K562 (cell line): ENCODE measurements at regions not wholly inside any gene's neighbourhood (a gene's known extent, or its start where the extent isn't known, plus 50 kb on each side); places are given as distances from the start of the nearest gene placed in this dataset.

Experiments
- ATAC-seq: fragments of 200-7000 bp; cut with Tn5 transposase; 3 replicates; pipeline ENCODE4 v1.9.1; 2020; ENCODE audit warnings: moderate library complexity
- BruUV-seq: library from RNA; stranded (reverse); fragments of 400-500 nt; replicated peaks from 2 replicates; lab custom pipeline; 2021; lab: Mats Ljungman, UMichigan
- CTCF ChIA-PET: fragments of 300-600 bp; formaldehyde crosslinking; extraction: SDS; loops from one replicate; lab custom pipeline; 2021; ENCODE audit warnings: low intra/inter-chr PET ratio; lab: Yijun Ruan, JAX
- POLR2A ChIA-PET: fragments of 300-600, 350-650 bp; sonication (Branson Sonifier 250); formaldehyde crosslinking; extraction: SDS; loops from one replicate; lab custom pipeline; 2021; ENCODE audit warnings: antibody characterized with exemption, inconsistent platforms; lab: Yijun Ruan, JAX
- DNase-seq, 4 experiments: peaks; one replicate each; pipeline versions ENCODE4 v3.0.0 to v3.0.0-alpha.2; 2011 to 2018; ENCODE audit warnings: low spot score in 3 of 4, mixed read lengths in 3 of 4; ENCODE audit errors: extremely low read depth in 1 of 4
- FAIRE-seq: peaks from 2 replicates; lab custom pipeline; 2011; peaks lifted over from hg19 to GRCh38; lab: Jason Lieb, UNC
- H2AFZ ChIP-seq: 2 replicates; pipeline ENCODE4 v1.6.0; 2011; ENCODE audit warnings: low read depth, low read length, control low read depth, inconsistent platforms
- H3K27ac ChIP-seq: fragments of 200-600 bp; 3 replicates; pipeline ENCODE4 v1.8.0; 2011; ENCODE audit warnings: low read depth, mild to moderate bottlenecking, control low read depth, inconsistent platforms, low read length, moderate library complexity, mixed read lengths; ENCODE audit errors: extremely low read depth
- H3K27me3 ChIP-seq, 2 experiments: fragments of 300-600 bp in 1 of 2; 2 replicates in 1 of 2; 3 replicates in 1 of 2; pipeline versions ENCODE4 v1.6.0 to v1.8.0; 2011; ENCODE audit warnings: inconsistent platforms in 2 of 2, low read length in 2 of 2, mild to moderate bottlenecking in 1 of 2, mixed read lengths in 1 of 2, moderate library complexity in 1 of 2; ENCODE audit not compliant: control insufficient read depth in 2 of 2, insufficient read depth in 2 of 2
- H3K36me3 ChIP-seq: fragments of 300-600 bp; 3 replicates; pipeline ENCODE4 v1.8.0; 2011; ENCODE audit warnings: mild to moderate bottlenecking, low read length, inconsistent platforms; ENCODE audit not compliant: control insufficient read depth, insufficient read depth
- H3K4me1 ChIP-seq, 2 experiments: fragments of 200-600 bp in 1 of 2; replicated peaks in 1 of 2; 2 replicates in 1 of 2; 3 replicates in 1 of 2; pipeline versions ENCODE4 v1.5.1 to v1.8.0; 2011; ENCODE audit warnings: inconsistent platforms in 2 of 2, low read length in 2 of 2, mild to moderate bottlenecking in 1 of 2, mixed read lengths in 1 of 2, moderate library complexity in 1 of 2; ENCODE audit not compliant: control insufficient read depth in 2 of 2, insufficient read depth in 2 of 2
- H3K4me2 ChIP-seq: 2 replicates; pipeline ENCODE4 v1.6.1; 2011; ENCODE audit warnings: low read length, control low read depth, inconsistent platforms, mixed read lengths; ENCODE audit not compliant: insufficient read depth
- H3K4me3 ChIP-seq: fragments of 200-600 bp; sonication (generic), shearing (Covaris generic); 2 replicates; pipeline ENCODE4 v1.5.1; 2016; ENCODE audit warnings: control low read depth, inconsistent platforms
- H3K79me2 ChIP-seq: fragments of 200-600 bp; 3 replicates; pipeline ENCODE4 v1.8.0; 2011; ENCODE audit warnings: low read length, inconsistent platforms; ENCODE audit not compliant: control insufficient read depth, insufficient read depth
- H3K9ac ChIP-seq, 2 experiments: 2 replicates each; pipeline versions ENCODE4 v1.6.0 to v1.6.1; 2011; ENCODE audit warnings: low read depth in 2 of 2, low read length in 2 of 2, control low read depth in 1 of 2, inconsistent platforms in 1 of 2, mild to moderate bottlenecking in 1 of 2, mixed read lengths in 1 of 2; ENCODE audit not compliant: insufficient read depth in 1 of 2
- H3K9me1 ChIP-seq: one replicate; pipeline ENCODE4 v1.6.0; 2011; ENCODE audit warnings: inconsistent platforms, mild to moderate bottlenecking, low read length, moderate library complexity; ENCODE audit not compliant: control insufficient read depth, insufficient read depth
- H3K9me3 ChIP-seq: replicated peaks from 2 replicates; pipeline ENCODE4 v1.5.1; 2011; ENCODE audit warnings: low read depth, low read length, inconsistent platforms; ENCODE audit not compliant: control insufficient read depth, insufficient read depth
- H4K20me1 ChIP-seq: replicated peaks from 2 replicates; pipeline ENCODE4 v1.6.1; 2011; ENCODE audit warnings: low read length, inconsistent platforms, mixed read lengths; ENCODE audit not compliant: control insufficient read depth, insufficient read depth
- ELF1 ChIP-seq: fragments of 200-800 bp; sonication (Bioruptor generic); IDR thresholded peaks from 2 replicates; pipeline ENCODE4 v1.6.1; 2016; ENCODE audit warnings: missing genetic modification characterization, missing compliant biosample characterization
- ELK1 ChIP-seq: sonication (generic); formaldehyde crosslinking; IDR thresholded peaks from 2 replicates; pipeline ENCODE4 v1.8.1; 2022; ENCODE audit warnings: missing genetic modification reagents
- HDAC1 ChIP-seq, 2 experiments: fragments of 450-650 bp; IDR thresholded peaks; 2 replicates each; pipeline ENCODE4 v1.6.1; 2016 to 2017; ENCODE audit warnings: inconsistent platforms in 1 of 2, mild to moderate bottlenecking in 1 of 2, moderate library complexity in 1 of 2
- HDAC3 ChIP-seq: fragments of 450-650 bp; IDR thresholded peaks from 2 replicates; pipeline ENCODE4 v1.6.1; 2018; ENCODE audit warnings: borderline replicate concordance, mild to moderate bottlenecking, moderate library complexity; ENCODE audit not compliant: partially characterized antibody
- HMBOX1 ChIP-seq: sonication (generic); IDR thresholded peaks from 2 replicates; pipeline ENCODE4 v1.6.1; 2016
- JUNB ChIP-seq: fragments of 450-650 bp; formaldehyde crosslinking; conservative IDR thresholded peaks from 2 replicates; pipeline ENCODE4 v1.4.0; 2020; ENCODE audit warnings: mild to moderate bottlenecking
- KDM4B ChIP-seq, 2 experiments: fragments of 450-650 bp in 1 of 2; sonication (generic) in 1 of 2; IDR thresholded peaks; 2 replicates each; pipeline ENCODE4 v1.6.1; 2016 to 2017; ENCODE audit warnings: borderline replicate concordance in 2 of 2, antibody characterized with exemption in 1 of 2, low read depth in 1 of 2, mild to moderate bottlenecking in 1 of 2
- MECOM ChIP-seq: fragments of 250-450 bp; sonication (Bioruptor Pico); IDR thresholded peaks from 2 replicates; pipeline ENCODE4 v1.8.0; 2022; ENCODE audit warnings: inconsistent platforms
- MLLT1 ChIP-seq, 2 experiments: fragments of 450-650 bp; IDR thresholded peaks; 2 replicates each; pipeline ENCODE4 v1.6.1; 2016
- RBM17 ChIP-seq: fragments of 200-400 bp; formaldehyde crosslinking; IDR thresholded peaks from 2 replicates; pipeline ENCODE4 v1.6.1; 2017; ENCODE audit warnings: low read depth, mild to moderate bottlenecking, low read length, borderline replicate concordance
- SMAD3 ChIP-seq: fragments of 450-650 bp; formaldehyde crosslinking; conservative IDR thresholded peaks from 2 replicates; pipeline ENCODE4 v1.4.0; 2020; ENCODE audit warnings: mild to moderate bottlenecking
- SP2 ChIP-seq: IDR thresholded peaks from 2 replicates; pipeline ENCODE4 v1.6.1; 2011; ENCODE audit warnings: mild to moderate bottlenecking, low read depth, low read length, moderate library complexity; ENCODE audit not compliant: poor library complexity, severe bottlenecking; ENCODE audit errors: extremely low read depth
- TAF7 ChIP-seq: fragments of 450-650 bp; IDR thresholded peaks from 2 replicates; pipeline ENCODE4 v1.6.1; 2016; ENCODE audit warnings: missing genetic modification characterization, missing compliant biosample characterization
- TBP ChIP-seq: optimal IDR thresholded peaks from 2 replicates; pipeline ENCODE3; 2011; ENCODE audit warnings: low read depth, low read length, improper control_type of control experiment
- THAP7 ChIP-seq: fragments of 250-450 bp; sonication (Bioruptor Pico); IDR thresholded peaks from 2 replicates; pipeline ENCODE4 v1.5.0; 2021
- ZBTB7A ChIP-seq: IDR thresholded peaks from 2 replicates; pipeline ENCODE4 v1.6.1; 2011; ENCODE audit warnings: low read depth, mild to moderate bottlenecking, low read length, moderate library complexity, borderline replicate concordance; ENCODE audit not compliant: control insufficient read depth
- ZNF133 ChIP-seq: fragments of 250-450 bp; sonication (Bioruptor Pico); IDR thresholded peaks from 2 replicates; pipeline ENCODE4 v1.4.0; 2020; ENCODE audit warnings: mild to moderate bottlenecking
- WGBS: fragments of 100-300 bp; shearing (Covaris generic); methylation state at CpG from one replicate; pipeline ENCODE4 v1.1.6; 2016; ENCODE audit warnings: low coverage, mixed read lengths; ENCODE audit not compliant: insufficient coverage; ENCODE audit errors: missing lambda C conversion rate; 5-methylcytosine and 5-hydroxymethylcytosine counted together
- in situ Hi-C: fragments of 300-500 bp; cut with MboI; formaldehyde crosslinking; loops from 4 replicates; pipeline ENCODE4 v1.15.0; 2018; ENCODE audit warnings: inconsistent platforms, mixed read lengths
- intact Hi-C: fragments of 100-400 bp; cut with micrococcal nuclease; formaldehyde crosslinking; loops from 2 replicates; pipeline ENCODE4 v1.14.2; 2022

GRCh38 chr5:89292487-89292886, 409.5 kb upstream of the MEF2C start (continued):
- TF ChIP-seq HDAC3 (no peak), THAP7 (no peak), ZNF133 (no peak), ELK1 (no peak), TAF7 (tag) (no peak), JUNB (CRISPR knock-in tag) (no peak)

GRCh38 chr5:89289604-89290003, 406.6 kb upstream of the MEF2C start:
- no peaks in the 10 kb centered on the region for H4K20me1 ChIP-seq
- intact Hi-C loops (no loop called here), in situ Hi-C loops (no loop called here)
- no TSS peak for BruUV-seq
- no peak overlapping the region for H3K4me2 ChIP-seq
- ATAC-seq (no peak), DNase-seq (no peak), FAIRE-seq (no peak)
- H3K4me1 ChIP-seq: no peaks in the 10 kb centered on the region
- WGBS: 0% methylated on average over 3 of the region's 3 CpGs
- CTCF ChIA-PET: no interaction called here
- no peaks in the 10 kb centered on the region for H3K9me3 ChIP-seq
- H3K27ac ChIP-seq: no peak overlapping the region
- POLR2A ChIA-PET: interaction anchor here (0.7 kb wide), 1 partner anchor 468 kb away, joined by 3 read pairs; no protein-coding TSS in a partner anchor
- H3K9ac ChIP-seq: no peak overlapping the region
- no peaks in the 10 kb centered on the region for H3K9me1 ChIP-seq
- TF ChIP-seq ZBTB7A: no peak
- no peak for TF ChIP-seq SMAD3 (CRISPR knock-in tag)
- TF ChIP-seq ELF1 (tag): no peak
- no peak for TF ChIP-seq SP2
- no peak for TF ChIP-seq TBP
- no peak for TF ChIP-seq KDM4B (IDR thresholded peaks at IDR 0.05; ENCODE audit: borderline replicate concordance in 2 of 2, low read depth in 1 of 2)
- no peak for TF ChIP-seq RBM17
- no peak for TF ChIP-seq HDAC1 (IDR thresholded peaks at IDR 0.05)
- no peak for TF ChIP-seq MECOM (CRISPR knock-in tag)
- TF ChIP-seq HMBOX1: no peak
- TF ChIP-seq MLLT1 (IDR thresholded peaks at IDR 0.05): no peak
- no peaks in the 10 kb centered on the region for H3K36me3 ChIP-seq
- H3K79me2 ChIP-seq: no peaks in the 10 kb centered on the region
- H3K4me3 ChIP-seq: no peak overlapping the region
- H3K27me3 ChIP-seq: no peaks in the 10 kb centered on the region
- H2AFZ ChIP-seq: peak overlapping the region; percentile 55
